CD14-positive monocyte (primary cell): ENCODE measurements at regions not wholly inside any gene's neighbourhood (a gene's known extent, or its start where the extent isn't known, plus 50 kb on each side); places are given as distances from the start of the nearest gene placed in this dataset.
A peak's percentile ranks its signal among the peaks of the same experiment; 100 is the strongest.

Source experiments
- DNase-seq, 3 donors: peaks; one replicate each; pipeline ENCODE4 v3.0.0-alpha.2; 2011 to 2022
- H2AFZ ChIP-seq: 2 replicates; pipeline ENCODE4 v1.6.0; 2012; ENCODE audit warnings: mild to moderate bottlenecking, low read depth, low read length, inconsistent platforms; ENCODE audit not compliant: insufficient read depth, poor library complexity, severe bottlenecking
- H3K27ac ChIP-seq, 2 donors: 1 replicate in 1 of 2; 2 replicates in 1 of 2; pipeline ENCODE4 v1.5.1; 2012 to 2013; ENCODE audit warnings: low read length in 2 of 2, control low read depth in 1 of 2, inconsistent platforms in 1 of 2, low read depth in 1 of 2, mild to moderate bottlenecking in 1 of 2
- H3K27me3 ChIP-seq, 2 donors: one replicate each; pipeline versions ENCODE4 v1.6.0 to v1.6.1; 2011 to 2013; ENCODE audit warnings: low read length in 2 of 2; ENCODE audit not compliant: control insufficient read depth in 2 of 2, insufficient read depth in 2 of 2
- H3K36me3 ChIP-seq, 2 donors: replicated peaks in 1 of 2; 1 replicate in 1 of 2; 2 replicates in 1 of 2; pipeline versions ENCODE4 v1.5.1 to v1.6.1; 2012 to 2013; ENCODE audit warnings: low read length in 2 of 2, control low read depth in 1 of 2, inconsistent platforms in 1 of 2, mild to moderate bottlenecking in 1 of 2; ENCODE audit not compliant: insufficient read depth in 2 of 2, control insufficient read depth in 1 of 2
- H3K4me1 ChIP-seq, 2 donors: 1 replicate in 1 of 2; 2 replicates in 1 of 2; pipeline versions ENCODE4 v1.5.1 to v1.6.1; 2012 to 2013; ENCODE audit warnings: low read length in 2 of 2, control low read depth in 1 of 2, inconsistent platforms in 1 of 2, mild to moderate bottlenecking in 1 of 2, moderate library complexity in 1 of 2; ENCODE audit not compliant: insufficient read depth in 2 of 2, control insufficient read depth in 1 of 2
- H3K4me2 ChIP-seq: replicated peaks from 2 replicates; pipeline ENCODE3; 2012; ENCODE audit warnings: low read length, moderate library complexity, mild to moderate bottlenecking; ENCODE audit not compliant: poor library complexity, severe bottlenecking; ENCODE audit errors: extremely low read depth
- H3K4me3 ChIP-seq, 3 experiments: fragments of 200-600 bp in 1 of 3; sonication (generic) in 1 of 3; replicated peaks in 1 of 3; 1 replicate in 2 of 3; 2 replicates in 1 of 3; pipeline ENCODE4 v1.5.1; 2011 to 2013; ENCODE audit warnings: low read length in 3 of 3, mild to moderate bottlenecking in 3 of 3, control low read depth in 2 of 3, low read depth in 2 of 3, inconsistent platforms in 1 of 3, moderate library complexity in 1 of 3
- H3K79me2 ChIP-seq: 2 replicates; pipeline ENCODE4 v1.6.0; 2012; ENCODE audit warnings: mild to moderate bottlenecking, control low read depth, inconsistent platforms, low read length, moderate library complexity; ENCODE audit not compliant: insufficient read depth
- H3K9ac ChIP-seq: 2 replicates; pipeline ENCODE4 v1.6.0; 2017; ENCODE audit warnings: low read length, mild to moderate bottlenecking; ENCODE audit not compliant: insufficient read depth, poor library complexity, severe bottlenecking
- H3K9me3 ChIP-seq, 2 donors: replicated peaks in 1 of 2; 1 replicate in 1 of 2; 2 replicates in 1 of 2; pipeline versions ENCODE4 v1.5.1 to v1.6.1; 2012 to 2013; ENCODE audit warnings: low read length in 2 of 2, control low read depth in 1 of 2; ENCODE audit not compliant: control insufficient read depth in 1 of 2, insufficient read depth in 1 of 2
- H4K20me1 ChIP-seq: 2 replicates; pipeline ENCODE4 v1.6.0; 2012; ENCODE audit warnings: mild to moderate bottlenecking, low read length, control low read depth, moderate library complexity; ENCODE audit not compliant: insufficient read depth
- H3K27ac Mint-ChIP-seq, 7 donors: one replicate each; pipeline ENCODE4 v1.8.0; 2020; ENCODE audit warnings: mild to moderate bottlenecking in 7 of 7, mixed read lengths in 7 of 7, moderate library complexity in 6 of 7, inconsistent platforms in 2 of 7
- H3K27me3 Mint-ChIP-seq, 3 donors: one replicate each; pipeline ENCODE4 v1.8.0; 2021 to 2022; ENCODE audit warnings: low read depth in 3 of 3, mild to moderate bottlenecking in 3 of 3, mixed read lengths in 3 of 3, moderate library complexity in 3 of 3, inconsistent platforms in 1 of 3
- H3K36me3 Mint-ChIP-seq, 2 donors: one replicate each; pipeline ENCODE4 v1.8.0; 2020; ENCODE audit warnings: mixed read lengths in 2 of 2, inconsistent platforms in 1 of 2, mild to moderate bottlenecking in 1 of 2
- H3K4me1 Mint-ChIP-seq: one replicate; pipeline ENCODE4 v1.8.0; 2020; ENCODE audit warnings: mild to moderate bottlenecking, mixed read lengths
- H3K4me3 Mint-ChIP-seq, 2 donors: one replicate each; pipeline ENCODE4 v1.8.0; 2020; ENCODE audit warnings: mild to moderate bottlenecking in 2 of 2, mixed read lengths in 2 of 2, moderate library complexity in 1 of 2
- H3K9me3 Mint-ChIP-seq, 7 donors: one replicate each; pipeline ENCODE4 v1.8.0; 2020 to 2022; ENCODE audit warnings: mixed read lengths in 7 of 7, mild to moderate bottlenecking in 6 of 7, moderate library complexity in 6 of 7, inconsistent platforms in 2 of 7
- CTCF ChIP-seq: fragments of 200-600 bp; IDR thresholded peaks from one replicate; pipeline ENCODE4 v1.8.0; 2022; ENCODE audit warnings: antibody characterized with exemption, mild to moderate bottlenecking
- WGBS: methylation state at CpG from one replicate; pipeline ENCODE4 v1.1.5; 2013; ENCODE audit warnings: missing lambda C conversion rate; ENCODE audit not compliant: insufficient coverage; 5-methylcytosine and 5-hydroxymethylcytosine counted together
- intact Hi-C, 2 donors: fragments of 100-400 bp; cut with micrococcal nuclease; formaldehyde crosslinking; loops; one replicate each; pipeline versions ENCODE4 v1.15.0 to v1.15.1; 2023

DNA sequence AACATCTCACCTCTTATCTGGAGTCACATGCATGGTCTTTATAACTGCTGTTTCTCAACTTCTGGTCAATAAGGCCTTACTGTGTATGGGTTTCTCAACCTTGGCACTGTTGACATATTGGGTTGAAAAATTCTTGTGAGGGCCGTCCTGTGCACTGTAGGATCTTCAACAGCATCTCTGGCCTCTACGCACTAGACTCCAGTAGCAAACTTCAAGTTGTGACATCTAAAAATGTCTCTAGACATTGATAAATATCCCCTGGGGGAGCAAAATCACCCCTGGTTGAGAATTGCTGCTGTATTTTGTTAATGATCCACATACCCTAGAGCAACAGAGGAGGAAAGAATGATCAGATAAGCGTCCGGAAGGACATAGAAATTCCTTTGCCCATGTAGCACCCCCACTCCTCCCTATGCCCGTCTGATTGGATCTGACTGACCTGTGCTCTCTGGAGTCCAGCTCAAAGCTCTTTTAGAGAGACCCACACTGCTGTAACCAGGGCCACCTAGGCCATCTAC is 423.5 kb upstream of the ZMIZ1 start:
- H3K79me2 ChIP-seq: no peaks in the 10 kb centered on the region
- H3K9ac ChIP-seq: no peak overlapping the region
- Mint-ChIP-seq H3K9me3 (peaks cover 0 to 5% (median 0%) of the 10 kb centered on the region in 7 donors), H3K27me3 (peaks cover 2 to 5% (median 3%) of the 10 kb centered on the region in 3 donors), H3K4me3 (no peak overlapping the region), H3K4me1 (peaks cover 16% of the 10 kb centered on the region), H3K36me3 (no peaks in the 10 kb centered on the region), H3K27ac (peak overlapping the region in 1 of 7 donors; percentile 63)
- no peak overlapping the region for H3K4me3 ChIP-seq
- no peak for TF ChIP-seq CTCF
- 80% methylated on average over 1 of the region's 5 CpGs for WGBS
- H3K27me3 ChIP-seq: no peaks in the 10 kb centered on the region
- DNase-seq: no peak
- peaks cover 0 to 6% of the 10 kb centered on the region in 2 donors for H3K4me1 ChIP-seq
- no peaks in the 10 kb centered on the region for H3K36me3 ChIP-seq
- H3K4me2 ChIP-seq: no peak overlapping the region
- H3K27ac ChIP-seq: no peak overlapping the region
- H3K9me3 ChIP-seq: no peaks in the 10 kb centered on the region
- no peak overlapping the region for H2AFZ ChIP-seq
- H4K20me1 ChIP-seq: no peaks in the 10 kb centered on the region
- intact Hi-C loops: no loop called here

DNA sequence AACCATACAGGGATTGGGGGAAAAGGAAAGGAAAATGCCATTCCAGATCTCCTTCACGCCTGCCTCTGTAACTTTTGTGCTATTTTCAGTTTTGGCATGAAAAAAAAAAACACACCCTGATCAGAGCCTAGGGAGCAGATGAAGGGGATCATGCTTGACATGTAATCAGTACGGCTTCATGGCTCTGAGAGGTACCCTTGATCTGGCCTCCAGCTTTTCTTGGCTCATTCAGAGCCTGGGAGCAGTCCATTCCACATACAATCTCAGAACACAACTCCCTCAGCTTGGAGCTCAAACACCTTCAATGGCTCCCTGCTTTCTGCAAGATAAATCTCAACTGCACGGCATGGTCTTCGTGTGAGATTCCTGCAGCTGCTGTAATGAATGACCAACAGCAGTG is 422.8 kb upstream of the ZMIZ1 start:
- no peaks in the 10 kb centered on the region for H3K9me3 ChIP-seq
- H3K9ac ChIP-seq: no peak overlapping the region
- 88% methylated on average over 1 of the region's 4 CpGs for WGBS
- peaks cover 0 to 5% (median 0%) of the 10 kb centered on the region in 7 donors for H3K9me3 Mint-ChIP-seq
- intact Hi-C loops: no loop called here
- H3K36me3 ChIP-seq: no peaks in the 10 kb centered on the region
- H3K27ac Mint-ChIP-seq: no peak overlapping the region
- H3K4me1 ChIP-seq: peaks cover 0 to 5% of the 10 kb centered on the region in 2 donors
- H3K4me3 ChIP-seq: no peak overlapping the region
- H4K20me1 ChIP-seq: no peaks in the 10 kb centered on the region
- no peak for TF ChIP-seq CTCF
- no peak overlapping the region for H3K4me3 Mint-ChIP-seq
- no peak for DNase-seq
- H3K79me2 ChIP-seq: no peaks in the 10 kb centered on the region
- H3K4me2 ChIP-seq: no peak overlapping the region
- no peak overlapping the region for H2AFZ ChIP-seq
- peaks cover 2 to 5% (median 3%) of the 10 kb centered on the region in 3 donors for H3K27me3 Mint-ChIP-seq
- peaks cover 14% of the 10 kb centered on the region for H3K4me1 Mint-ChIP-seq
- H3K36me3 Mint-ChIP-seq: no peaks in the 10 kb centered on the region
- no peaks in the 10 kb centered on the region for H3K27me3 ChIP-seq
- H3K27ac ChIP-seq: no peak overlapping the region
